A549 (cell line): ENCODE measurements at regions not wholly inside any gene's neighbourhood (a gene's known extent, or its start where the extent isn't known, plus 50 kb on each side); places are given as distances from the start of the nearest gene placed in this dataset.

ENCODE experiments used
- BHLHE40 ChIP-seq: IDR thresholded peaks from 2 replicates; pipeline ENCODE4 v1.6.1; 2012; ENCODE audit warnings: low read depth, low read length, inconsistent platforms
- E2F6 ChIP-seq: IDR thresholded peaks from 2 replicates; pipeline ENCODE4 v1.6.1; 2012; ENCODE audit warnings: low read depth, borderline replicate concordance
- EP300 ChIP-seq, 2 experiments: fragments of >200 bp; sonication (Bioruptor Twin); formaldehyde crosslinking; IDR thresholded peaks; 2 replicates in 1 of 2; 3 replicates in 1 of 2; pipeline ENCODE4 v1.6.1; 2016 to 2017
- HOXA7 ChIP-seq: fragments of 250-450 bp; sonication (Bioruptor Pico); IDR thresholded peaks from 2 replicates; pipeline ENCODE4 v1.5.0; 2020; ENCODE audit warnings: mild to moderate bottlenecking, moderate library complexity
- PBX3 ChIP-seq: IDR thresholded peaks from 2 replicates; pipeline ENCODE4 v1.6.1; 2012
- POLR2A ChIP-seq: IDR thresholded peaks from 2 replicates; pipeline ENCODE4 v1.6.1; 2012; ENCODE audit warnings: mild to moderate bottlenecking, low read length
- RAD21 ChIP-seq, 2 experiments: fragments of >200 bp in 1 of 2; sonication (Bioruptor Twin) in 1 of 2; formaldehyde crosslinking in 1 of 2; IDR thresholded peaks in 1 of 2; conservative IDR thresholded peaks in 1 of 2; 2 replicates in 1 of 2; 3 replicates in 1 of 2; pipeline ENCODE4 v1.6.1; 2012 to 2018; ENCODE audit warnings: inconsistent platforms in 1 of 2
- SMC3 ChIP-seq: fragments of >200 bp; sonication (Bioruptor Twin); formaldehyde crosslinking; IDR thresholded peaks from 3 replicates; pipeline ENCODE4 v1.6.1; 2018; ENCODE audit warnings: inconsistent platforms
- ZC3H11A ChIP-seq: fragments of 450-650 bp; IDR thresholded peaks from 2 replicates; pipeline ENCODE4 v1.6.1; 2014; ENCODE audit warnings: antibody characterized with exemption, mild to moderate bottlenecking
- TF ChIP-seq, protein P1 (sequence below): fragments of >200 bp; sonication (Bioruptor Twin); formaldehyde crosslinking; IDR thresholded peaks from 3 replicates; pipeline ENCODE4 v1.5.1; 2016
- TF ChIP-seq, protein P2 (sequence below): fragments of 200-600 bp; sonication (generic); IDR thresholded peaks from 2 replicates; pipeline ENCODE4 v1.6.1; 2016; ENCODE audit warnings: antibody characterized with exemption, mild to moderate bottlenecking, moderate library complexity

- TF ChIP-seq, protein P1, sequence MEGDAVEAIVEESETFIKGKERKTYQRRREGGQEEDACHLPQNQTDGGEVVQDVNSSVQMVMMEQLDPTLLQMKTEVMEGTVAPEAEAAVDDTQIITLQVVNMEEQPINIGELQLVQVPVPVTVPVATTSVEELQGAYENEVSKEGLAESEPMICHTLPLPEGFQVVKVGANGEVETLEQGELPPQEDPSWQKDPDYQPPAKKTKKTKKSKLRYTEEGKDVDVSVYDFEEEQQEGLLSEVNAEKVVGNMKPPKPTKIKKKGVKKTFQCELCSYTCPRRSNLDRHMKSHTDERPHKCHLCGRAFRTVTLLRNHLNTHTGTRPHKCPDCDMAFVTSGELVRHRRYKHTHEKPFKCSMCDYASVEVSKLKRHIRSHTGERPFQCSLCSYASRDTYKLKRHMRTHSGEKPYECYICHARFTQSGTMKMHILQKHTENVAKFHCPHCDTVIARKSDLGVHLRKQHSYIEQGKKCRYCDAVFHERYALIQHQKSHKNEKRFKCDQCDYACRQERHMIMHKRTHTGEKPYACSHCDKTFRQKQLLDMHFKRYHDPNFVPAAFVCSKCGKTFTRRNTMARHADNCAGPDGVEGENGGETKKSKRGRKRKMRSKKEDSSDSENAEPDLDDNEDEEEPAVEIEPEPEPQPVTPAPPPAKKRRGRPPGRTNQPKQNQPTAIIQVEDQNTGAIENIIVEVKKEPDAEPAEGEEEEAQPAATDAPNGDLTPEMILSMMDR, result no peak
- TF ChIP-seq RAD21 (conservative IDR thresholded peaks at IDR 0.05 in 1 of 2, IDR thresholded peaks at IDR 0.05 in 1 of 2) (no peak), E2F6 (no peak), SMC3 (no peak), PBX3 (no peak), POLR2A (no peak), EP300 (IDR thresholded peaks at IDR 0.05) (no peak), HOXA7 (CRISPR knock-in tag) (no peak), BHLHE40 (no peak), ZC3H11A (no peak)
- TF ChIP-seq, protein P2, sequence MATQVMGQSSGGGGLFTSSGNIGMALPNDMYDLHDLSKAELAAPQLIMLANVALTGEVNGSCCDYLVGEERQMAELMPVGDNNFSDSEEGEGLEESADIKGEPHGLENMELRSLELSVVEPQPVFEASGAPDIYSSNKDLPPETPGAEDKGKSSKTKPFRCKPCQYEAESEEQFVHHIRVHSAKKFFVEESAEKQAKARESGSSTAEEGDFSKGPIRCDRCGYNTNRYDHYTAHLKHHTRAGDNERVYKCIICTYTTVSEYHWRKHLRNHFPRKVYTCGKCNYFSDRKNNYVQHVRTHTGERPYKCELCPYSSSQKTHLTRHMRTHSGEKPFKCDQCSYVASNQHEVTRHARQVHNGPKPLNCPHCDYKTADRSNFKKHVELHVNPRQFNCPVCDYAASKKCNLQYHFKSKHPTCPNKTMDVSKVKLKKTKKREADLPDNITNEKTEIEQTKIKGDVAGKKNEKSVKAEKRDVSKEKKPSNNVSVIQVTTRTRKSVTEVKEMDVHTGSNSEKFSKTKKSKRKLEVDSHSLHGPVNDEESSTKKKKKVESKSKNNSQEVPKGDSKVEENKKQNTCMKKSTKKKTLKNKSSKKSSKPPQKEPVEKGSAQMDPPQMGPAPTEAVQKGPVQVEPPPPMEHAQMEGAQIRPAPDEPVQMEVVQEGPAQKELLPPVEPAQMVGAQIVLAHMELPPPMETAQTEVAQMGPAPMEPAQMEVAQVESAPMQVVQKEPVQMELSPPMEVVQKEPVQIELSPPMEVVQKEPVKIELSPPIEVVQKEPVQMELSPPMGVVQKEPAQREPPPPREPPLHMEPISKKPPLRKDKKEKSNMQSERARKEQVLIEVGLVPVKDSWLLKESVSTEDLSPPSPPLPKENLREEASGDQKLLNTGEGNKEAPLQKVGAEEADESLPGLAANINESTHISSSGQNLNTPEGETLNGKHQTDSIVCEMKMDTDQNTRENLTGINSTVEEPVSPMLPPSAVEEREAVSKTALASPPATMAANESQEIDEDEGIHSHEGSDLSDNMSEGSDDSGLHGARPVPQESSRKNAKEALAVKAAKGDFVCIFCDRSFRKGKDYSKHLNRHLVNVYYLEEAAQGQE, result no peak
Observed at GRCh38 chr20:54839224-54839623, 363.8 kb downstream of the DOK5 start.
